Neural cell (in vitro differentiated cells): ENCODE measurements at regions not wholly inside any gene's neighbourhood (a gene's known extent, or its start where the extent isn't known, plus 50 kb on each side); places are given as distances from the start of the nearest gene placed in this dataset.

ENCODE experiments used
- H2AFZ ChIP-seq: fragments of 200-600, 300-800 bp; sonication (generic), shearing (Covaris generic); 2 replicates; pipeline ENCODE4 v1.6.0; 2014; ENCODE audit warnings: low read depth, mild to moderate bottlenecking, antibody characterized with exemption, low read length, moderate library complexity
- H3F3A ChIP-seq: fragments of 200-600 bp; shearing (Covaris generic); 2 replicates; pipeline ENCODE4 v1.6.1; 2016; ENCODE audit warnings: mild to moderate bottlenecking, moderate library complexity, mixed read lengths, antibody characterized with exemption, low read length; ENCODE audit not compliant: insufficient read depth, poor library complexity, severe bottlenecking
- H3K27ac ChIP-seq: fragments of 200-600, 300-800 bp; sonication (generic), shearing (Covaris generic); 2 replicates; pipeline ENCODE4 v1.5.1; 2014; ENCODE audit warnings: mild to moderate bottlenecking, low read length, moderate library complexity
- H3K27me3 ChIP-seq: fragments of 300-800, 200-600 bp; sonication (generic), shearing (Covaris generic); 2 replicates; pipeline ENCODE4 v1.6.0; 2014; ENCODE audit warnings: mild to moderate bottlenecking, low read depth, low read length, moderate library complexity; ENCODE audit not compliant: insufficient read depth
- H3K36me3 ChIP-seq: fragments of 300-800, 200-600 bp; sonication (generic), shearing (Covaris generic); 2 replicates; pipeline ENCODE4 v1.5.1; 2014; ENCODE audit warnings: mild to moderate bottlenecking, antibody characterized with exemption, low read length, moderate library complexity; ENCODE audit not compliant: insufficient read depth
- H3K4me2 ChIP-seq: fragments of 300-800, 200-600 bp; sonication (generic), shearing (Covaris generic); 2 replicates; pipeline ENCODE4 v1.6.0; 2014; ENCODE audit warnings: mild to moderate bottlenecking, low read length
- H3K4me3 ChIP-seq: fragments of 300-800, 200-600 bp; sonication (generic), shearing (Covaris generic); 2 replicates; pipeline ENCODE4 v1.5.1; 2014; ENCODE audit warnings: mild to moderate bottlenecking, low read length, moderate library complexity
- H3K79me2 ChIP-seq: fragments of 200-600 bp; shearing (Covaris generic); replicated peaks from 2 replicates; pipeline ENCODE4 v1.6.0; 2014; ENCODE audit warnings: mild to moderate bottlenecking, low read length, moderate library complexity; ENCODE audit not compliant: insufficient read depth
- H3K9ac ChIP-seq: fragments of 300-800, 200-600 bp; sonication (generic), shearing (Covaris generic); 2 replicates; pipeline ENCODE4 v1.6.1; 2016; ENCODE audit warnings: mild to moderate bottlenecking, low read length, mixed read lengths
- H3K9me2 ChIP-seq: fragments of 200-600 bp; shearing (Covaris generic); 2 replicates; pipeline ENCODE4 v1.6.1; 2016; ENCODE audit warnings: mild to moderate bottlenecking, low read length, mixed read lengths; ENCODE audit not compliant: insufficient read depth
- H3K9me3 ChIP-seq: fragments of 200-600, 300-800 bp; sonication (generic), shearing (Covaris generic); 2 replicates; pipeline ENCODE4 v1.6.1; 2016; ENCODE audit warnings: mild to moderate bottlenecking, mixed run types, low read length, moderate library complexity, mixed read lengths
- H4K20me1 ChIP-seq: fragments of 200-600 bp; shearing (Covaris generic); 2 replicates; pipeline ENCODE4 v1.6.1; 2016; ENCODE audit warnings: mild to moderate bottlenecking, mixed run types; ENCODE audit not compliant: insufficient read depth
- CTCF ChIP-seq: fragments of 450-650 bp; IDR thresholded peaks from 2 replicates; pipeline ENCODE4 v1.5.1; 2014; ENCODE audit warnings: antibody characterized with exemption, mild to moderate bottlenecking, moderate library complexity; ENCODE audit not compliant: poor library complexity, severe bottlenecking
- EP300 ChIP-seq: fragments of 450-650 bp; conservative IDR thresholded peaks from 2 replicates; pipeline ENCODE4 v1.6.1; 2014; ENCODE audit warnings: antibody characterized with exemption, mild to moderate bottlenecking, moderate library complexity; ENCODE audit not compliant: poor library complexity, severe bottlenecking
- EZH2 ChIP-seq: fragments of 200-600, 300-800 bp; shearing (Covaris generic), sonication (generic); IDR thresholded peaks from 2 replicates; pipeline ENCODE4 v1.6.1; 2014; ENCODE audit warnings: antibody characterized with exemption, low read length, borderline replicate concordance, mild to moderate bottlenecking; ENCODE audit not compliant: insufficient read depth, poor library complexity, severe bottlenecking
- MXI1 ChIP-seq: fragments of 450-650 bp; conservative IDR thresholded peaks from 2 replicates; pipeline ENCODE4 v1.6.1; 2014; ENCODE audit warnings: antibody characterized with exemption, mild to moderate bottlenecking; ENCODE audit not compliant: poor library complexity, severe bottlenecking
- POLR2AphosphoS5 ChIP-seq: IDR thresholded peaks from 2 replicates; pipeline ENCODE4 v1.6.1; 2012
- RAD21 ChIP-seq: fragments of 450-650 bp; conservative IDR thresholded peaks from 2 replicates; pipeline ENCODE4 v1.6.1; 2014; ENCODE audit warnings: antibody characterized with exemption, mild to moderate bottlenecking, moderate library complexity
- SMC3 ChIP-seq: fragments of 450-650 bp; conservative IDR thresholded peaks from 2 replicates; pipeline ENCODE4 v1.6.1; 2014; ENCODE audit warnings: antibody characterized with exemption, mild to moderate bottlenecking, moderate library complexity; ENCODE audit not compliant: poor library complexity
- TAF1 ChIP-seq: IDR thresholded peaks from 2 replicates; pipeline ENCODE4 v1.6.1; 2012; ENCODE audit warnings: low read depth
- TF ChIP-seq, protein P1 (sequence below): IDR thresholded peaks from 2 replicates; pipeline ENCODE4 v1.6.1; 2012; ENCODE audit warnings: borderline replicate concordance

DNA sequence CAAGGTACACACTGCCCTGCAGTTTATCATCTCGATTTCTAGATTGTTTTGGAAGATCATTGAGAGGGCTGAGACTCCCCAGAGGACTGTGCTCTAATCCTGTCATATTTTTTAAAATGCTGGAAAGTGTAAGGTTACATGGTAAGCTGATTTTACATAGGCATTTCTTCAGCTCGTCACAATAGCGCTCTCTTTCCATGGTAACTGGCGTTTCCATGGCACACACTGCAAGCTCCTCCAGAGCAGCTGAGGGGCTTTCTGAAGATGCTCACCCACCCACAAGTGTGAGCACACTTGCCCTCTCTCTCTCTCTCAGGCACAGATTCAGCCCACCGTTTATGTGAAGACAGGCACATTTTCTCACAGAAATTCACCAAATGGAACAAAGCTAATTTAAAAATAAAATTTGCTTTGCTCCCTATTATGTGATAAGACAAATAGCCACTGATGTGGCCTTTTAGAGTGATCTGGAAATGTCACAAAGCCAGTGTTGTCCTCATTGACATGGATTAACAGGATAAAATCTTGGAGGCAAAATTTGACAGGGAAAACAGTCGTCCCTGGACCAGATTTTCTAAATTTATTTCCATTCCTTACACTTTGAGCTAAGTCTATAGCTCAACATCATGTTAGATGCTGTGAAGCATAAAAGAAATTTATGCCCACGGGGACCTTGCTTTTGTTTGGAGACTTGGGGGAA lies 421.5 kb downstream of the RWDD3 start:
- Histone ChIP-seq H3K4me2 (no peak overlapping the region), H3K79me2 (no peaks in the 10 kb centered on the region), H3K27ac (peak overlapping the region; percentile 71), H4K20me1 (no peaks in the 10 kb centered on the region), H3K9me3 (no peaks in the 10 kb centered on the region), H3K36me3 (no peaks in the 10 kb centered on the region), H3F3A (no peaks in the 10 kb centered on the region), H3K9me2 (no peaks in the 10 kb centered on the region), H3K27me3 (no peaks in the 10 kb centered on the region), H2AFZ (no peak overlapping the region), H3K9ac (peak overlapping the region; percentile 36), H3K4me3 (peak overlapping the region; percentile 15)
- TF ChIP-seq RAD21 (peak; percentile 55), SMC3 (peak; percentile 34), POLR2AphosphoS5 (peak; percentile 38), CTCF (peak; percentile 21), EZH2 (no peak), EP300 (peak; percentile 75), TAF1 (no peak), MXI1 (no peak)
- TF ChIP-seq, protein P1, sequence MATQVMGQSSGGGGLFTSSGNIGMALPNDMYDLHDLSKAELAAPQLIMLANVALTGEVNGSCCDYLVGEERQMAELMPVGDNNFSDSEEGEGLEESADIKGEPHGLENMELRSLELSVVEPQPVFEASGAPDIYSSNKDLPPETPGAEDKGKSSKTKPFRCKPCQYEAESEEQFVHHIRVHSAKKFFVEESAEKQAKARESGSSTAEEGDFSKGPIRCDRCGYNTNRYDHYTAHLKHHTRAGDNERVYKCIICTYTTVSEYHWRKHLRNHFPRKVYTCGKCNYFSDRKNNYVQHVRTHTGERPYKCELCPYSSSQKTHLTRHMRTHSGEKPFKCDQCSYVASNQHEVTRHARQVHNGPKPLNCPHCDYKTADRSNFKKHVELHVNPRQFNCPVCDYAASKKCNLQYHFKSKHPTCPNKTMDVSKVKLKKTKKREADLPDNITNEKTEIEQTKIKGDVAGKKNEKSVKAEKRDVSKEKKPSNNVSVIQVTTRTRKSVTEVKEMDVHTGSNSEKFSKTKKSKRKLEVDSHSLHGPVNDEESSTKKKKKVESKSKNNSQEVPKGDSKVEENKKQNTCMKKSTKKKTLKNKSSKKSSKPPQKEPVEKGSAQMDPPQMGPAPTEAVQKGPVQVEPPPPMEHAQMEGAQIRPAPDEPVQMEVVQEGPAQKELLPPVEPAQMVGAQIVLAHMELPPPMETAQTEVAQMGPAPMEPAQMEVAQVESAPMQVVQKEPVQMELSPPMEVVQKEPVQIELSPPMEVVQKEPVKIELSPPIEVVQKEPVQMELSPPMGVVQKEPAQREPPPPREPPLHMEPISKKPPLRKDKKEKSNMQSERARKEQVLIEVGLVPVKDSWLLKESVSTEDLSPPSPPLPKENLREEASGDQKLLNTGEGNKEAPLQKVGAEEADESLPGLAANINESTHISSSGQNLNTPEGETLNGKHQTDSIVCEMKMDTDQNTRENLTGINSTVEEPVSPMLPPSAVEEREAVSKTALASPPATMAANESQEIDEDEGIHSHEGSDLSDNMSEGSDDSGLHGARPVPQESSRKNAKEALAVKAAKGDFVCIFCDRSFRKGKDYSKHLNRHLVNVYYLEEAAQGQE = peak; percentile 33

- no peak overlapping the region for H2AFZ ChIP-seq
- no peak overlapping the region for H3K4me2 ChIP-seq
- no peaks in the 10 kb centered on the region for H3K36me3 ChIP-seq
- H3K9me3 ChIP-seq = no peaks in the 10 kb centered on the region
- no peaks in the 10 kb centered on the region for H3K9me2 ChIP-seq
- TF ChIP-seq RAD21 (no peak), EP300 (no peak), MXI1 (no peak), TAF1 (no peak), CTCF (no peak), SMC3 (no peak), POLR2AphosphoS5 (no peak), EZH2 (no peak)
- TF ChIP-seq, protein P1 = no peak
- no peaks in the 10 kb centered on the region for H3F3A ChIP-seq
- H3K79me2 ChIP-seq = no peaks in the 10 kb centered on the region
- H3K4me3 ChIP-seq = no peak overlapping the region
- no peaks in the 10 kb centered on the region for H3K27me3 ChIP-seq
- no peaks in the 10 kb centered on the region for H4K20me1 ChIP-seq
- H3K27ac ChIP-seq = no peak overlapping the region
- no peak overlapping the region for H3K9ac ChIP-seq
Measured at GRCh38 chr1:95657248-95657647, 423.2 kb downstream of the RWDD3 start.
